GM21447 (cell line): ENCODE measurements at regions not wholly inside any gene's neighbourhood (a gene's known extent, or its start where the extent isn't known, plus 50 kb on each side); places are given as distances from the start of the nearest gene placed in this dataset.

Experiments
- ATAC-seq: cut with Tn5 transposase; IDR thresholded peaks from one replicate; pipeline ENCODE4 v1.9.1; 2021; ENCODE audit not compliant: unreplicated experiment

DNA sequence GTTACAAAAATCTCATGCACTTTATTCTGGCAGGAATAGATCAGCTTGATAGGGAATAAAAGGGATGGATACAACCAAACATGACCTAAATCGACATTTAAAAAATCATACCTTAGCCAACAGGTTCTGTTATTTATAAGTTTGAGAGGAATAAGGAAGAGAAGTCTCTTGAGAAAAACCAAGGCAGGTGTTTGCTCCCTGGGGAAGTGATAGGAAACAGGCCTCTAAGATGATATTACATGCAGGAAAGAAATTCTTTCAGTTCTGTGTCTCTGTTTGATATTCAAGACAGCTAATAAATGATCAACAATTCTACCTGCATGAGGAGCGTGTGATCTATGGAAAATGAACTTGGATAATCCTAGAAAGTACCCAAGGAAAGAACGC lies 184.8 kb upstream of the ZEB2 start:
- ATAC-seq = no peak

DNA sequence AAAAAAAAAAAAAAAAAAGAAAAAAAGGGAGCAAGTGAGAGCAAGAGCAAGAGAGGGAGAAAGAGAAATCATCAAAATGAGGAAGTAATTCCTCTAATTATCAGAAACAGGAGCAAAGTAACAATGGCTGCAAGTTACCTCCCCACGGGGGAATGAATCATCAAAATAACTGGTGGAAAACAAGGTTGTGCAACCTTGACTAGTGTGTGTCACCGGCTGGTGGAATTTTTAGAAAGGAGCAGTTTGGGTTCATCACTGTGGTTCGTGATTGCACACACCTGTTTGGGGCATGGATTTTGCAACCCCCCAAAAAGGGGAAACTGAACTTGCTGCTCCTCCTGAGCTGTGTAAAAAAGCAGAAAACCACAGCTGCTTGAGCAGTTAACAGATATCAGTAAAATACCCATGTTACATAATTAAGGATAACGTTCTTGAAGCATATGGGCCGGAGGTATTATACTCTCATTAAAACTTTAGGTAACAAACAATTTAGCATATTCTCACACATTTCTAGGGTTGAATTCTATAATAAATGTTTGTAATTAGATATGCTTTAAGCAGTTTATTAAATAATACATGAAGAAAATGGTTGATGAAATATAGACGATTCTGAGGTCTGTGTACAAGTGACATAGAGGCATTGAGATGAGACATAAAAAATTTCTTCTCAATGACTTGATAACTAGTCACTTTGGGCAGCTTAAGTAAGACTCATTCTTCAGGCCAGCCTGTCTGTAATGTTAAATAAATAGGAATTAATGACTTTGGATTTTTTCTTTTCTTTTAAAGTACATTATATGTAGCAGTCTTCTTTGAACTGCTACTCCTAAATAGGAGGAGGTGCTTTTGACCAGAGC lies 184.2 kb upstream of the ZEB2 start:
- no peak for ATAC-seq

DNA sequence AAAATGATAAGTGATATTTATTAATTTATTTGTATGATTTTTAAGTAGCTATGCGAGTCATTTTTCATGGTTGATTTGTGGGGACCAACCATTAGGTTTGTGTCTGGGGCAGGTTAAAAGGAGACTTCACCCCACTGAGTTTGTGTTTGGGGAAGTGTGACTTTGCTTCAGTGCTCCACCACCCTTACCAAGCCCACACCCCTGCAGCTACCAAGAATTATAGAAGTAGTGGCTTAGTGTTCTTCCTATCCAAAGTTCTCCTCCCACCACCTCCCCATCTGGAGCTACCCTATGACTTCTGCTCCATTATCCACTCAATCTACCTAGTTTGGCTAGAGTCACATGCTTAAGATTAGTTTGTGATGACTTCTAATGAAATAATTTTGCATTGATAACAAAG lies 182.1 kb upstream of the ZEB2 start:
- no peak for ATAC-seq

DNA sequence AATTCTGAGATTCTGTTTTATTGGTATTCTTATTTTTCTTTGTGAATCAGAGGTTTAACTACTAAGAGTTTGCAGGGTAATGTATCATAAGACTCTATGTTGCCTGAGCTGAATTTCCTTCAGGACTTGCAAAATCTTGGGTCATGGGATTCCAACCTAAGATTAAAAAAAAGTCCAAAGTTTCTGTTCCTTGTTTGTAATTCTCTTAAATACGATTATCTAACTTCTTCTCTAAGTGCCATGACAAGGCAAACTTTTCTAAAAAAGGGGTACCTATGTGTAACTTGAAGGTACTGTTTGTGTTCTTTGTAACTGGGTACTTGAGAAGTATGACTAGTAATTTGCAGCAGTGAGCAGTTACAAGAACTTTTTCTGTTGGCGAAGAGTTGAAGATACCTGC lies 181.3 kb upstream of the ZEB2 start:
- ATAC-seq = no peak

DNA sequence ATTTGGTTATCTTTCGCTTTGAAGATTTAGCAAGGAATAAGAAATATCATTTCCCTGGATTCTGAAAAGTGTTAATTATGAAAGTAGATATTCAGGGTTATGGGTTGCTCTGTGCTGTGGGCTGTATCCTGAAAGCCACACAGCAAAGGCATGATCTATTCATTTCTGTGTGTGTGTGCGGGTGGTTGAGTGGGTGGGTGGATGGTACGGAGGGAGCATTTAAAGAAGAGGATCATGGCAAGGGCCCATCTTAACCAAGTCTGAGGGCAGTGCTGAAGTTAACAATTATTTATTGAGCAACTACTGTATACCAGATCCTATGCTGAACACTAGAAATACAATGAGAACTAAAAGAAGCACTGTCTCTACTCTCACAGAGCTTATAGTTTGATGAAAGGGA lies 178.2 kb upstream of the ZEB2 start:
- ATAC-seq = no peak

DNA sequence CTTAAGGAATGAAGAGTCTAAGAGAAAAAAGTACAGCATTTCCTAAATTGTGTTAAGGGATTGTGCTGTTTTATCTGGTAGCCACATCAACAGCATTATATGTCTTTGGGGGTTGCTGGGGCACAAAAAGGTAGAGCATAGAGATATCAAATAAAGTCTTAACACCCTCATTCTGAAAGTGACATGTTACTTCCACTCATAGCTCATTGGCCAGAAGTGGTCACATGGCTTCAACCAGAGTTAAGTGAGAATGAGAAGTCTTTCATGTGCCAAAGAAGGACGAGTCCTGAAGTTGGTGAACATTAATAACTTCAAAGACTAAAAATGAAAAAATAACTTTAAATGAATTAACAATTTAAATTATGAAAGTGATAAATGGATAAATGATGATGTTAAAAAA lies 175.7 kb upstream of the ZEB2 start:
- ATAC-seq = no peak

DNA sequence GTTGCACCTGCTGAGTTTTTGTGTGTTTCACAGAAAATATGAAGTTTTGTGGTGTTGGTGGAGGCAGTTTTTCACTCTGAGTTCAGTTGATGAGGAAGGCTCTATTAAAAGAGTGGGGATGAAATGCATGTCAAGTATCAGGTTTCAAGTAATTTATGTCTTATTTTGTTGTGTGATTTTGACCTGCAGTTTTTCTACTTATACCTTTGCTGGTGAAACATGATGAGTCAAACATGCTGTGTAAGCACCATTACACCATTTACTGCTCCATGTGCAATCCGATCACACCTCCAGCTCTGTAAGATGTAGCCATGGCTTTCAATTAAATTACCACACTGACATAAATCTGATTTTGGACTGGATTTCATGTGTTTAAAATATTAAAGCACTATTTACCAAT lies 174.5 kb upstream of the ZEB2 start:
- no peak for ATAC-seq

DNA sequence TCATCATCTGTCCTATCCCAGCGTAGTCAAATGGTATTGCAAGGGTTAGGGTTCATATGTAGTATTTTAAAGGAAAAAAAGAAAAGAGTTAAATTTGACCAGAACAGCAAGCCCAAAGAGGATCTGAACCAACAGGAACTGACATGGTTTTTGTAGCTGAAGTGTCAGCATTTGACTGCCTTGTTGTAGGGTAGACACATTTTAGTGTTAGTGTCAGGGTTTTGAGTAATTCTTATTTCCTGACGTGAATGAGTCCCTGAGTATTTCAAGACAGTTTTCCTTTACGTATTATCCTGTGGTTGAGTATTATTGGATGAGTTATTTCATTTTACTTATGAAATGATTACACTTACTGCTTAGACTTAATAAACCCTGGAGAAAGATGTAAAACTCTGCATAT lies 173.3 kb upstream of the ZEB2 start:
- ATAC-seq = no peak

DNA sequence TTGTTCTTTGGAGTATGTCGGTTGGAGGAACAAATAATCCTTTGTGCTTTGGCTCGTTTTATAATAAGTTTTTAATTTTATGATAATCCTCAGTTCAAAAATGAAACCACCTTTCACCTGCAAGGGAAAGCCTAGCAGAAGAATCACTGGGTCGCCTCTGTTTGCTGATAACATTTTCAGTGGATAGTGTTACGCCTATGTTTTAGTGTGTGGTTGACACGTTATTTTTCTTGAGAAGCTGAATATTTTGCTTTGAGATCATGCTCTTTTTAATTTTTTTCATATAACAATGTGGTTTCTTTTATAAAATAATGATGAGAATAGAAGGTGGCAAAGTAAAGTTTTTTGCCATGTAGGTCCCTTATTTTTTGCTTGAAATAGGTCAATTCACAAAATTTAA lies 172.7 kb upstream of the ZEB2 start:
- no peak for ATAC-seq

DNA sequence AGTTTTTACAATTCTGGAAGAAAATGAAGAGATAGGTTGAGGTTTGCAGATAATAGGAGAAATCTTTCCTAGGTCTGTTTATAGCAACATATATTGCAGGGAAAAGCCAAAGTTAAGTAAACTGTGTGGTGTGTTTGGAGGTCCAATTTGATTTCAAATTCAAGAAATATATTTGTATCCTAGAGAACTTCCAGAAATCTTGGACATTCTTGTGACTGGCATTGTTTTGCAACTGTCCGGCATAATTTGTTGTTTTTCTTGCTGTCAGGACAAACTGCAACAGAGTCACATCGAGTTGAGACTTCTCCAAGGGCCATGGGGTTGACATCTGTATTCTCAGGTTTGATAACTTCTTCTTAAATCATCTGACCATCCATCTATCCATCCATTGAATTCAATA lies 170.9 kb upstream of the ZEB2 start:
- ATAC-seq = no peak

DNA sequence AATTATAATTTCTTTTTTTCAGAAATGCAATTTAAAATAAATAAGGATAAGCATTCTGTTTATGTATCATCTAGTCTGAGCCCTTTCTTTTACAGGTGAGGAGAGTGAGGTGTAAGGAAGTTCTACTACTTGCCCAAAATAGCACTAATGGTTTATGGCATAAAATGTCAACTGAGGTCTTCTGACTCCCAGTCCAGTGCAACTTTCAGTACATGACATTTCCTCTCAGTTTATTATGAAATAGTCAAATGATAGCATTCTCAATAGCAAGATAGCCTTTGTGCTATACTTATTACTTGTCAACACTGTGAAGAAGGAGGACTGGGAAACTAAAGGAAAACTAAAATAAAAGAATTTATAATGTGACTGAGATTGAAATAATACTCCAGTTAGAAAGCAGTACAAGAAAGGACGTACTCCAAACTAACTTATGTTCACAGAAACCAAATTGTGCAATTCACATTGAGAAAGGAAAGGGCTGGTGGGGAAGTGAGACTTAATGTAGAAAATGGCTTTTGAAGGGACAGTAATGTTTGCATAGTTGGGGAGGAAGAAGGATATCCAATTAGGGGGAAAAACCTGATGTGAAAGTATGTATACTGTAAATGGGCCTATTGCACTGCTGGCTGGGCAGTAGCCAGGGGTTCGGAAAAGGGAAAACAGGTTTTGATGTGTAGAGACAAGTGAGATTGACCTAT lies 166.7 kb upstream of the ZEB2 start:
- ATAC-seq = no peak

DNA sequence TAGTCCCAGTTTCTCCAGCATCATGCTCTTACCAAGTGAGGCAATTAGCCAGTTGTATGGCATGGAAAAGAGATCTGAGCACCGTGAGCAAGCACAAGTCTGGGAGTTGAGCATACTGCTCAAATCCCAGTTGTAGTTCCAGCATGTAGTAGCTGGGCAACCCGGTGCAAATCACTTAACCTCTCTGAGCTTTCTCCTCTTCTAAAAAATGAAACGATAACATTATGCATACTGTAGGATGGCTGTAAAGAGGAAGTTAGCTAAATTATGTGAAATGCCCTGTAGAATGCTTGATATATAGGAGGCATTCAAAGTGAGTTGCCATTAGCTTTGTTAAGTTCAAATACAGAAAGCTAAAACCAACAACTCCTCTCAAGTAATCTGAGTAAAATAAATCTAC lies 164.0 kb upstream of the ZEB2 start:
- no peak for ATAC-seq

DNA sequence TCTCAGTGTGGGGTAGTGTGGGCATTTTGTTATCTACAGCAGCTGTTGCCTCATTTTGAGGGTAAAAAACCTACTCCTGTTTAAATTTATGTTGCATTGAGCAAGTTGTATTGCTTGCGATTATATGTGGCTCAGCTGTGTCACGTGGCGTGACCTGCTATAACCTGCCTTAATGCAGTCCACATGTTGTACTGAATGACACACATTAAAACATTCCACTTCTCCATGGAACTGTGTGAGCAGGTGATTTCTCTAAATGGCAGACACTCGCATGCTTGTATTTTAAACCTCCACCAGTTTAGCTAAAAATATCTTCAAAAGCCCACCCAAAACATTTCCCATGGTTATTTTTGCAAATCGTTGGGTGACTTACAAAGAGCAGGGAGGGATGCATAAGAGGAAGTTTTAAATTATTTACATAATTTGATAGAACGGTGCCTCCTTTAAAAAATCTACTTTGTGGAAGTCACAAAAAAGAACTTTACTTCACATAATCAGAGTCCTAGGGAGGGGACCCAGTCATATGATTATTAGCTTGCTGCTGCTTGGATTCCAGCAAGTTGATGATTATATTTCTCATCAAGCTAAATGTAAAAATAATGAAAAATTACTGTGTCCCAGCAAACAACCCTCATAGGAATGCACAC lies 163.3 kb upstream of the ZEB2 start:
- no peak for ATAC-seq

DNA sequence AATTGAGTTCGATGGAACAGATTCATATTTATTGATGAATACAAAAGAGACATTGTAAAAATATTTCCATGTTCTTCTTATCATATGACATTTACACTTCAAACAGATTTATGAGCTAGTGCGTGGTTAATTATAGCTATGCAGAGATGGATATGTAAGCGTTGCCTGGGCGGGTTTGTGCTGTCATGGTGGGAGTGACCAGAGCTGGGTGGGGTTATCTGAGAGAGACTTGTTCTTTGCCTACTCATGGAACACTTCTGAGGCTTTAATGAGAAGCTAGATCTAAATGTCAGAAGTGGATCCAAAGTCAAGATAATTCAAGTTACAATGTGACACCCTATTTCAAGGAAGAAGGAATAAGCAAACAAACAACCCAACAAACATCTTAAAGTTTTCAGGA lies 162.3 kb upstream of the ZEB2 start:
- ATAC-seq = no peak

DNA sequence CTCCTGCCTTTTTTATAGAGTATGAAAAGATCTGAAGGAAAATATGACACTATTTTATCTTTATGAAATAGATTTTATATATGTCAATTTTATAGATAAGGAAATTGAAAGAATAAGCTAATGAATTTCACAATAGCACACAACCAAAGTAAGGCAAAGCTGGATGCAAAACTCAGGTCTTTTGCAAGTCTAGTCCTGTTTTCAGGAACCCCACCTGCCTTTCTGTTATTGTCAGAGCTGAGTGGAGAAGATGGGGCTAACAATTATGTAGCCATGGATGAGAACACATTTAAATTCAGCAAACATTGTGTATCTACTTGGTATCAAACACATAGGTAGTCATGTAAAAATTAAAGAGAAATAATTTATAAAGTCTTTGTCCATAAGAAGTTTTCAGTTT lies 161.5 kb upstream of the ZEB2 start:
- ATAC-seq = no peak

DNA sequence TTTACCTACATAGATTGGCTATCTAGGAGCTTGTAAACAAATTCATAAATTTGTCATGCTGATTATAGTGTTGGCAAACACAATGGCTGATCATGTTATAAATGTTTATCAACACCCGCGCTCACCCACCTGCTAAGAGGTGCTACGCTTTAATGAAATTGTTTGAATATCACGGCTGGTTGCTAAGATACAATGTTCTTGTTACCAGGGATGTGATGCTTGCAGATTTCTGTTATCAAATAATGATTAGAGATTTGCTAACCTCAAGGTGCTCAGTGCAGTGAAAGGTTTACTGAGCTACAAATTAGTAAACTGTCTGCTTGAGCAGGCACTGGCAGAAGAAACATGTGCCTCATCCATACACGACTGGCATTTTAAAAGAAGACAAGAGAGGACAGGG lies 160.0 kb upstream of the ZEB2 start:
- ATAC-seq = no peak

DNA sequence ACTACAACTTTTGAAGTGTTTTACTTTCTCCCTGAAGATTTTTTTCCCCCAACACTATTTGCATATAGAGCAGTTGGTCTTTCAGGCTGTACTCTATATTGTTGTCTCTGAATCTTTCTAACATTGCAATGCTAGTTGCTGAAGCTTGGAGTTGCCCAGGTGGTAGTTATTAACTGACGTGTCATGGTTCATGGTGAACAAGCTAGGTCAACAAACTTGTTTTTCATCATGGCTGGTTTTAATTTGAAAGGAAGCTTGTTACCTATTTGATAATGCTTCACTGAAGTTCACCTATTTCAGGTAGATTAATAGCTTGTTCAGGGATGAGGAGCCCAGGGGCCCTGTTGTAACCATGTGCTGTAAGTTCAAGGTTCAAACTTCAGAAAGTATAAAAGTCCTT lies 158.8 kb upstream of the ZEB2 start:
- no peak for ATAC-seq

DNA sequence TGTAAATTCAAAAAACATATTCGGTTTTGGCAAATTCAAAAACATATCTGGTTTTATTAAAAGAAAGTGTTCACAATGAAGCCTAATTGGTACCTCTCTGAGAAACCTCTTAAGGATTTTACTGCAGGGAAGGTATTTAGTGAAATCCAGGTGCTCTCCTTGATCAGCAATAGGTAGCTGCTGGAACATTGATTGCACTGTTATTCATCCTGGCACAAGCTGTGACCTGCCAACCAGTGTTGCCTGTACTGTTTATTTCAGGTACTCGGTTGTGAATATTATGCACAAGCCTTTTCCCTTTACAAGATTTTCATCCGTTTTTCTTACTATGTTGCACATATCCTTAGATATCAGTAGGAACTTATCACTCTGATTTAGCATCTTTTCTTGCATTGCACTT lies 155.8 kb upstream of the ZEB2 start:
- ATAC-seq = no peak

DNA sequence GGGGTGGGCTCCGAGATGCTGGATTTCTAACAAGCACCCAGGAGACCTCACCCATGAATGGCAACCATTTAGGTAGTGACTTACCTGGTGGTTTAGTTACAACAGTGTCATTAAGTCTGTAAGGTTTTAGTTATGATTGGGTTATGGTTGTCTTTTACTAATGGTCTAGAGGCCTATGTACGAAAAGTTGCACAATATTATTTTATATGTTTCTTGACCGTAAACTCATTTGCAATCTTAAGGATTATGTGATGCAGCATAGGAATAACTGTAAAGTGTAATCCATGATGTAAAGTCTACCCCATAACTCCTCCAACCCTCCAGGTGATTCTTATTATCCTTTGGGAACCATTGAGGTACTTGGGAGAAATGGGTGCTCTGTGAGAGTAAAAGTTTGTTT lies 155.4 kb upstream of the ZEB2 start:
- ATAC-seq = no peak

DNA sequence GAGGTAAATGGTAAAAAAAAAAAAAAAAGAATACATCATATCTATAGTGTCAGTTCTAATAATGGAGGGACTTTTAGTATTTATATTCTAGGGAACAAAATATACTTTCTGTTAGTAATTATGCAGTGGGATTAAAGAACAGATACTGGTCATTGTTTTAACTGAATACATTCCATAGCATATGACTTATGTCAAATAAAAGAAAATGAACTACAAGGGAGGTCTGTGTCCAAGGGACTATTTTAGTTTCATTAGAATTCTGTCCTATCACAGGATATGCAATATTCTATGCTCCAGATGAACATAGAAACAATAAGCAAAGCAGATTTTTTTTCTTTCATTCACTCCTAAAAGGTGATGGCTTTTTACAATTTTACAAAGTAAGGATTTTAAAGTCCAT lies 154.2 kb upstream of the ZEB2 start:
- no peak for ATAC-seq

DNA sequence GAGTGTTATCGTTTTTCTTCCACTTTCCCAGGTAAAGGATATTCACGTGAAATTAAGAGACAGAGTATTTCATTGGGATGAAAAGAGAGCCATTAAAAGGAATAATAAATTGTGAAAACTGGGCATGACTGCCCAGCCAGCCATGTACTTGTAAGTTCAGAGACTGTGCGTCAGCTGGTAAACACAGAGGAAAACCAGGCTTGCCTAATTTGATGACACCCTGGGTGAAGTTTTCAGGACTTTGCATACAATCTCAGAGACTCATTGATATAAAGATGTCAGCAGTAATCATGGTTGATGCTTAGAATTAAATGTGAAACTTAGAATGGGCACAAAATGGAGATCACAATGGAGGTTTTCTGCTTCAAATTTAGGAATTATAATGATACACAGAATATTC lies 153.5 kb upstream of the ZEB2 start:
- no peak for ATAC-seq

DNA sequence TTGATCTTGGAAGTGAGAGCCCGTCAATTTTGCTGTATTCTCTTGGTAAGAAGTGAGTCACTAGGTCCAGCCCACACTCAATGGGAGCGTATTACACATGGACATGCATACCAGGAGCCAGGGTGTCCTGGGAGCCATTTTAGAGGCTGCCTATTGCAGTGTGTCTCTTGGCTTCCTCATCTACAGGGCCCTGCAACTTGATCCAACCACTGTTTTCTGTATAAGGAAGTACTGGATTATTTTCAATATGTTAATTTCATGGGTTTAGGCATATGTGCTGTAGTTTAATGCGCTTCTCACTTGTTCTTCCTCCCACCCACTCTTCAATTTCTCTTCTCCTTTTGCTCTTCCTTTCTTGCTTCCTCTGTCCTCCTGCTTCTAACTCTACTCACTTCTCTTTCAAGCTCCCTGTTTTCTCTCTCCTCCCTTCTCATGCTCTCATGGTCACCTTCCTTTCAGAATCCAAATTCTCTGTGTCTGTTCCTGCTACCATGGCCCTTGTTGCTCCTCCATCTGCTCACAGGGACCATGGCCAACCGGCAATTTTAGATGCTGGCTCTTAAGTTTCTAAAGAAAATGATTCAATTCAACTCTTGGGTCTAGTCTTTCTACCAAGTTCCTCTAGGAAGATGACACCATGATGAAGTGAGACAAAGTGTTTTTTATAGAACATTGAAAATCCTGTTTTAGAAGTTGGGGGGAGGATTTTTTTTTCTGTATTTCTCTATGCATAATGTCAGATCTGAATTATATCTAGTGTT lies 152.0 kb upstream of the ZEB2 start:
- ATAC-seq = no peak
